Left ventricle myocardium inferior (tissue), 1 donor: ENCODE measurements at regions not wholly inside any gene's neighbourhood (a gene's known extent, or its start where the extent isn't known, plus 50 kb on each side); places are given as distances from the start of the nearest gene placed in this dataset.

Source experiments
- DNase-seq: peaks from one replicate; pipeline ENCODE4 v3.0.0-alpha.2; 2020
- H3K27ac ChIP-seq: fragments of 200-600 bp; replicated peaks from 2 replicates; pipeline ENCODE4 v1.8.0; 2021
- H3K27me3 ChIP-seq: fragments of 200-600 bp; 2 replicates; pipeline ENCODE4 v1.8.0; 2021; ENCODE audit warnings: low read depth
- H3K36me3 ChIP-seq: fragments of 200-600 bp; 2 replicates; pipeline ENCODE4 v1.8.0; 2021
- H3K4me1 ChIP-seq: fragments of 200-600 bp; 2 replicates; pipeline ENCODE4 v1.8.0; 2021
- H3K4me3 ChIP-seq: fragments of 200-600 bp; 2 replicates; pipeline ENCODE4 v1.8.0; 2021; ENCODE audit warnings: mild to moderate bottlenecking, moderate library complexity
- H3K9me3 ChIP-seq: fragments of 200-600 bp; replicated peaks from 2 replicates; pipeline ENCODE4 v1.8.0; 2021
- intact Hi-C: fragments of 100-400 bp; cut with micrococcal nuclease; formaldehyde crosslinking; loops from one replicate; pipeline ENCODE4 v1.11.0; 2022
- TF ChIP-seq, protein P1 (sequence below): fragments of 200-600 bp; IDR thresholded peaks from 2 replicates; pipeline ENCODE4 v1.8.0; 2021; ENCODE audit warnings: antibody characterized with exemption, mild to moderate bottlenecking, borderline replicate concordance
- donor health status: DM: no; HTN: yes; CAD: no; lungs with severe emphysema.

DNA sequence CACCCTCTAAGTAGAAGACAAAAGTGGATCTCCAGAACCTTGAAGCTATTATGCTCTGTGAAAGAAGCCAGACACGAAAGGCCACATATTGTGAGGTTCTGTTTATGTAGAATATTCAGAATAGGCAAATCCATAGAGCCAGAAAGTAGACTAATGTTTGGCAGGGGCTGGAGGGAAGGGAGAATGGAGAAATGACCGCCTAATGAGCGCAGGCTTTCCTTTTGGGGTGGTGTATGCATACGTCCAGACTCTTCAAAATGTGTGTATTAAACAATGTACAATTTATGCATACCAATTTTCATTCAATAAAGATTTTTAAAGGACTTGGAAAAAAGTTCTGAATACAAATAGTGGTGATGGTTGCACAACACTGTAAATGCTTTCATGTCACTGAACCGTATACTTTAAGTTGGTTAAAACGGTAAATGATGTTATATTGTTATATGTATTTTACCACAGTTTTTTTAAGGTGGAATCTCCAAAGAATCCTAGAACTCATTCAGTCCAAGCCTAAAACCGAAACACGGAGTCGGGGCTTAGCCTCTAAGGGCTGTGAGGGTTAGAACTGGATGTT, 397.4 kb downstream of the SOX9 start:
- Histone ChIP-seq H3K27ac (no peak overlapping the region), H3K4me3 (no peak overlapping the region), H3K4me1 (peaks cover 24% of the 10 kb centered on the region), H3K36me3 (no peaks in the 10 kb centered on the region), H3K27me3 (peaks cover 39% of the 10 kb centered on the region), H3K9me3 (no peaks in the 10 kb centered on the region)
- intact Hi-C loops = no loop called here
- TF ChIP-seq, protein P1, sequence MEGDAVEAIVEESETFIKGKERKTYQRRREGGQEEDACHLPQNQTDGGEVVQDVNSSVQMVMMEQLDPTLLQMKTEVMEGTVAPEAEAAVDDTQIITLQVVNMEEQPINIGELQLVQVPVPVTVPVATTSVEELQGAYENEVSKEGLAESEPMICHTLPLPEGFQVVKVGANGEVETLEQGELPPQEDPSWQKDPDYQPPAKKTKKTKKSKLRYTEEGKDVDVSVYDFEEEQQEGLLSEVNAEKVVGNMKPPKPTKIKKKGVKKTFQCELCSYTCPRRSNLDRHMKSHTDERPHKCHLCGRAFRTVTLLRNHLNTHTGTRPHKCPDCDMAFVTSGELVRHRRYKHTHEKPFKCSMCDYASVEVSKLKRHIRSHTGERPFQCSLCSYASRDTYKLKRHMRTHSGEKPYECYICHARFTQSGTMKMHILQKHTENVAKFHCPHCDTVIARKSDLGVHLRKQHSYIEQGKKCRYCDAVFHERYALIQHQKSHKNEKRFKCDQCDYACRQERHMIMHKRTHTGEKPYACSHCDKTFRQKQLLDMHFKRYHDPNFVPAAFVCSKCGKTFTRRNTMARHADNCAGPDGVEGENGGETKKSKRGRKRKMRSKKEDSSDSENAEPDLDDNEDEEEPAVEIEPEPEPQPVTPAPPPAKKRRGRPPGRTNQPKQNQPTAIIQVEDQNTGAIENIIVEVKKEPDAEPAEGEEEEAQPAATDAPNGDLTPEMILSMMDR = no peak
- no peak for DNase-seq

DNA sequence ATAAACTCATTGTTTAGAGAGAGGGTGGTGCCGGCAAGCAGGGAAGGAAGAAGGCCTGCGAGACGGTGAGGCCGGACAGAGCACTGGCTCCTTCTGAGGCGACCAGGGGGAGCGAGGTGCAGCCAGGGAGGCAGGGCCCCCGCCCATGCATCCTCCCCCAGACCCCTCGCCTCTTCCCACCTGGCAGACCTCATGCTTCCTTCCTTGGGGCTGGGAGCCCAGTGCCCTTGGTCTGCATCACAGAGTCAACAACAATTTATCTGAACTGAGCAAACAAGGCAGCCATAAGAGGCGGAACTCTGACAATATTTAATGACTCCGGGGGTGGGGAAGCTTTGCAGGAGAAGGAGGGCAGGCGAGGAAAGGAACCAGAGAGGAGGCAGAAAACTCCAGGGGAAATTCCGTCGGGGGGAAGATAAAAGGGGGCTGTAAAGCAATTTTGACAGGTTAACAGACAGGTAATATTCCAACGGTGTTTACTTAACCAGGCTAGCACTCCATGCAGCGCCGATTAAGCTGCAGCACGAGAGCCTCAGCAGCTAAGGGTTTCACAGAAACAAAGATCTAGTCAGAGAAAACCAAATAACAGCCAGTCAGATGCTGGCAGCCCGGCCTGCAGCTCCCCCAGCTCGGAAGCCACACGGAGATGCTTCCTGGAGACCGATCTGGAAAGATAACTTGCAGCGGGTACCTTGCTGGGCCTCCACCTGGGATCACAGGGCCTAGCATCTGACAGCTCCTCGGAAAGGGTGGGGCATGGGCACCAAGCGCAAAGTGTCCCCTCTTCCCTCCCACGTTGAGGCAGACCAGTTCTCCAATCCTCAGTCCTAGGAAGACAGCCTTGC, 398.2 kb downstream of the SOX9 start:
- TF ChIP-seq, protein P1 = no peak
- H3K27ac ChIP-seq = no peak overlapping the region
- H3K4me3 ChIP-seq = no peak overlapping the region
- peaks cover 39% of the 10 kb centered on the region for H3K27me3 ChIP-seq
- H3K9me3 ChIP-seq = no peaks in the 10 kb centered on the region
- intact Hi-C loops = no loop called here
- no peak for DNase-seq
- H3K4me1 ChIP-seq = peaks cover 24% of the 10 kb centered on the region
- no peaks in the 10 kb centered on the region for H3K36me3 ChIP-seq

DNA sequence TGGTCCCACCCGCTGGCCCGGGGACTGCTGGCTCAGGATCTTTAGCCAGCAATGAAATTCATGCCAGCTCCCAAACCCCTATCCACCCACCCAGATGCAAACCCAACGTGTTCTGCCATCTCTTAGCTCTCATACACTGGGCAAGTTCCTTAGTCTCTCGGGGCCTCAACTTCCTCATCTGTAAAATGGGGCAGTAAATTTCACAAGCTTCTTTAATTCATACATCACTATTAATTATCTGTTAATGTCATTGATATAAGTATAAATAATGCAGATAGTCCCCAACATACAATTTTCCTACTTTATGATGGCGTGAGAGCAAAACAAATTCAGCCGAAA, 398.7 kb downstream of the SOX9 start:
- no peaks in the 10 kb centered on the region for H3K36me3 ChIP-seq
- H3K9me3 ChIP-seq = no peaks in the 10 kb centered on the region
- no peak overlapping the region for H3K4me3 ChIP-seq
- H3K4me1 ChIP-seq = peaks cover 24% of the 10 kb centered on the region
- no peak for DNase-seq
- H3K27me3 ChIP-seq = peaks cover 39% of the 10 kb centered on the region
- TF ChIP-seq, protein P1 = no peak
- H3K27ac ChIP-seq = no peak overlapping the region
- intact Hi-C loops = no loop called here

DNA sequence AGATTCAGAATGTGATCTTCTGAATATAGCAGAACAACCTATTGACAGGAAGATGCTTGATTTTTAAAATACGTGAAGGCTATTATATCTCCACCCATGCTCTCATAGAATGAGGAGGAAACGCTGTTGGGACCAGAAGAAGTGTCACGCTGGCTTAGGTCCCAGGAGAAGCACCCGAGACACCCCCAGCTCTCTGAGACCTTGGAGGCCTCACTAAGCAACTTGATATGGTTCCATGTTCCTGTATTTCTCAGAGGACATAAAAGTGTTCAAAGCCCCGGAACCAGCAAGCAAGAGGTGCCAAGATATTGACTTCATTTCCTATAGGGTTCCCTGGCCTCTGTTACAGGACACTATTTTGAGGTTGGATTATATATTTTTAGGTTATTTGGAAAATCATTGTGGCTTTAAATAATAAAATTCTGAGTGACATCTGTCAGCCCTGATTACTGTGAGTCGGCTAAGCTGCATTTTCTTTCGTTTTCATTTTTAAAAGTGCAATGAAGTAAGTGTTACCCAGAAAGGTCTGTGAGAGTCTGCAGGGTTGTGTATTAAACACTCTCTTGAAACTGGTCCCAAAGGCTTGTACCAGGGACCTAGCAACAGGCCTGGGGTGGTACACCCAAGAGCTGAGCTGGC, 400.0 kb downstream of the SOX9 start:
- intact Hi-C loops = no loop called here
- no peaks in the 10 kb centered on the region for H3K9me3 ChIP-seq
- TF ChIP-seq, protein P1 = no peak

DNA sequence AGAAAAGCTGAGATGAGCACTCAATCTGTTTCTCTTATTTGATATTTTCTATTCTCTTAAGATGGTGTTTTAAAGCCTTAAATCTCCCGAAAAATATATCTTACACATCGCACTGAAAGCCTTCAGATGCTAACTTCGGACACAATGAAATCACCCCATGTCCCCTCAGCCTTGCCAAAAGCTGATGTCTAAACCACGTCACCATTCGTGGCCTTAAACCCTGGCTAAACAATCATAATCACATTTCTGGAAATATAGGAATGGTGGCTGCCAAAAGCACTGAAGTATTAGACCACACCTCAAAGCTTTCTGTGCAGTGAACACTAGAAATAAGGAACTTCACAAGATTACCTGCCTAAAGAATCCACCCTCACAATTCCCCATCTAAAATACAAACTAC, 402.7 kb downstream of the SOX9 start:
- Histone ChIP-seq H3K4me3 (no peak overlapping the region), H3K4me1 (no peaks in the 10 kb centered on the region), H3K36me3 (no peaks in the 10 kb centered on the region), H3K27me3 (peaks cover 42% of the 10 kb centered on the region), H3K27ac (no peak overlapping the region), H3K9me3 (no peaks in the 10 kb centered on the region)
- TF ChIP-seq, protein P1 = no peak
- intact Hi-C loops = no loop called here
- DNase-seq = no peak

More for the DNA sequence above, 400.0 kb downstream of the SOX9 start:
- Histone ChIP-seq H3K4me3 (no peak overlapping the region), H3K4me1 (peaks cover 16% of the 10 kb centered on the region), H3K36me3 (no peaks in the 10 kb centered on the region), H3K27ac (no peak overlapping the region), H3K27me3 (peaks cover 39% of the 10 kb centered on the region)
- DNase-seq = no peak
